IMR-90 (cell line): ENCODE measurements at regions not wholly inside any gene's neighbourhood (a gene's known extent, or its start where the extent isn't known, plus 50 kb on each side); places are given as distances from the start of the nearest gene placed in this dataset.

ENCODE experiments used
- ATAC-seq: fragments of 200-7000 bp; cut with Tn5 transposase; 2 replicates; pipeline ENCODE4 v1.9.1; 2020; ENCODE audit warnings: low read depth, mild to moderate bottlenecking, moderate library complexity
- BruUV-seq: library from RNA; stranded (reverse); fragments of 400-500 nt; replicated peaks from 2 replicates; lab custom pipeline; 2021; lab: Mats Ljungman, UMichigan
- CTCF ChIA-PET: fragments of 300-600 bp; formaldehyde crosslinking; extraction: SDS; loops from one replicate; lab custom pipeline; 2021; ENCODE audit warnings: antibody characterized with exemption; lab: Yijun Ruan, JAX
- POLR2A ChIA-PET: fragments of 300-600 bp; sonication (Branson Sonifier 250); formaldehyde crosslinking; loops from one replicate; lab custom pipeline; 2022; ENCODE audit warnings: antibody characterized with exemption; ENCODE audit not compliant: unreplicated experiment; lab: Charles Lee
- DNase-seq: peaks from one replicate; pipeline ENCODE4 v3.0.0; 2013
- H2AFZ ChIP-seq: replicated peaks from 2 replicates; pipeline ENCODE3; 2013; ENCODE audit warnings: low read length, mild to moderate bottlenecking; ENCODE audit not compliant: poor library complexity
- H2AK5ac ChIP-seq: 2 replicates; pipeline ENCODE4 v1.6.1; 2013; ENCODE audit warnings: low read depth, low read length, inconsistent platforms
- H2AK9ac ChIP-seq: replicated peaks from 2 replicates; pipeline ENCODE3; 2013; ENCODE audit warnings: mild to moderate bottlenecking, low read depth, low read length, moderate library complexity; ENCODE audit not compliant: poor library complexity
- H2BK120ac ChIP-seq: 2 replicates; pipeline ENCODE4 v1.6.1; 2013; ENCODE audit warnings: low read depth, low read length, inconsistent platforms
- H2BK15ac ChIP-seq: 3 replicates; pipeline ENCODE4 v1.6.1; 2013; ENCODE audit warnings: low read depth, low read length, inconsistent platforms
- H2BK20ac ChIP-seq: 2 replicates; pipeline ENCODE4 v1.6.1; 2013; ENCODE audit warnings: low read depth, mild to moderate bottlenecking, inconsistent platforms, low read length, moderate library complexity
- H2BK5ac ChIP-seq: 2 replicates; pipeline ENCODE4 v1.6.1; 2013; ENCODE audit warnings: mild to moderate bottlenecking, low read depth, low read length, inconsistent platforms; ENCODE audit not compliant: poor library complexity, severe bottlenecking
- H3K14ac ChIP-seq: replicated peaks from 2 replicates; pipeline ENCODE4 v1.6.1; 2013; ENCODE audit warnings: low read depth, low read length, inconsistent platforms
- H3K18ac ChIP-seq: 2 replicates; pipeline ENCODE4 v1.6.1; 2013; ENCODE audit warnings: low read depth, low read length, control low read depth
- H3K23ac ChIP-seq: 2 replicates; pipeline ENCODE4 v1.6.1; 2013; ENCODE audit warnings: low read depth, low read length, inconsistent platforms
- H3K27ac ChIP-seq: 2 replicates; pipeline ENCODE4 v1.5.1; 2013; ENCODE audit warnings: mild to moderate bottlenecking, control low read depth, low read length; ENCODE audit not compliant: insufficient read depth
- H3K27me3 ChIP-seq: 2 replicates; pipeline ENCODE4 v1.6.1; 2013; ENCODE audit warnings: low read length; ENCODE audit not compliant: control insufficient read depth, insufficient read depth
- H3K36me3 ChIP-seq: 2 replicates; pipeline ENCODE4 v1.6.1; 2013; ENCODE audit warnings: low read length, mixed read lengths; ENCODE audit not compliant: control insufficient read depth, insufficient read depth
- H3K4ac ChIP-seq: 2 replicates; pipeline ENCODE4 v1.6.1; 2013; ENCODE audit warnings: low read depth, low read length, inconsistent platforms
- H3K4me1 ChIP-seq: 2 replicates; pipeline ENCODE4 v1.6.1; 2013; ENCODE audit warnings: low read length, mixed read lengths; ENCODE audit not compliant: control insufficient read depth, insufficient read depth
- H3K4me2 ChIP-seq: 2 replicates; pipeline ENCODE4 v1.6.1; 2013; ENCODE audit warnings: low read depth, mild to moderate bottlenecking, control low read depth, low read length, moderate library complexity
- H3K4me3 ChIP-seq: 2 replicates; pipeline ENCODE4 v1.5.1; 2013; ENCODE audit warnings: low read depth, mild to moderate bottlenecking, control low read depth, low read length, moderate library complexity; ENCODE audit not compliant: insufficient read depth
- H3K56ac ChIP-seq: 2 replicates; pipeline ENCODE4 v1.6.1; 2013; ENCODE audit warnings: low read length, inconsistent platforms; ENCODE audit not compliant: insufficient read depth; ENCODE audit errors: extremely low read depth
- H3K79me1 ChIP-seq, 2 experiments: 2 replicates each; pipeline ENCODE4 v1.6.1; 2013; ENCODE audit warnings: low read length in 2 of 2, inconsistent platforms in 1 of 2, low read depth in 1 of 2
- H3K9ac ChIP-seq: 2 replicates; pipeline ENCODE4 v1.6.1; 2013; ENCODE audit warnings: low read depth, low read length, control low read depth
- H3K9me1 ChIP-seq: 2 replicates; pipeline ENCODE4 v1.6.1; 2013; ENCODE audit warnings: low read length, inconsistent platforms; ENCODE audit not compliant: insufficient read depth
- H3K9me3 ChIP-seq: 2 replicates; pipeline ENCODE4 v1.6.1; 2013; ENCODE audit warnings: low read length; ENCODE audit not compliant: control insufficient read depth, insufficient read depth
- H4K20me1 ChIP-seq: 2 replicates; pipeline ENCODE4 v1.6.1; 2013; ENCODE audit warnings: low read length, inconsistent platforms; ENCODE audit not compliant: insufficient read depth
- H4K5ac ChIP-seq: 2 replicates; pipeline ENCODE4 v1.6.1; 2013; ENCODE audit warnings: mild to moderate bottlenecking, low read depth, low read length, control low read depth
- H4K8ac ChIP-seq, 2 experiments: 2 replicates each; pipeline ENCODE4 v1.6.1; 2013; ENCODE audit warnings: low read depth in 2 of 2, low read length in 2 of 2, control low read depth in 1 of 2, inconsistent platforms in 1 of 2
- H4K91ac ChIP-seq: 2 replicates; pipeline ENCODE4 v1.6.1; 2013; ENCODE audit warnings: low read depth, low read length, inconsistent platforms; ENCODE audit not compliant: insufficient read depth
- BHLHE40 ChIP-seq: fragments of 150-350 bp; IDR thresholded peaks from 2 replicates; pipeline ENCODE4 v1.6.1; 2016; ENCODE audit warnings: mild to moderate bottlenecking, low read depth, low read length
- CHD1 ChIP-seq: IDR thresholded peaks from 2 replicates; pipeline ENCODE4 v1.6.1; 2012; ENCODE audit warnings: low read depth, low read length, improper control_type of control experiment
- CTCF ChIP-seq: conservative IDR thresholded peaks from 2 replicates; pipeline ENCODE4 v1.5.1; 2012; ENCODE audit warnings: mild to moderate bottlenecking, low read depth, low read length, improper control_type of control experiment
- ELK1 ChIP-seq: fragments of 150-350 bp; IDR thresholded peaks from 2 replicates; pipeline ENCODE4 v1.6.1; 2016; ENCODE audit warnings: low read depth, mild to moderate bottlenecking, low read length, moderate library complexity, borderline replicate concordance
- FOS ChIP-seq: fragments of 150-350 bp; IDR thresholded peaks from 2 replicates; pipeline ENCODE4 v1.6.1; 2016; ENCODE audit warnings: low read depth, low read length
- NFE2L2 ChIP-seq: fragments of 150-350 bp; IDR thresholded peaks from 2 replicates; pipeline ENCODE4 v1.6.1; 2016; ENCODE audit warnings: low read depth, mild to moderate bottlenecking, low read length
- POLR2A ChIP-seq: IDR thresholded peaks from 2 replicates; pipeline ENCODE4 v1.6.1; 2012; ENCODE audit warnings: mild to moderate bottlenecking, low read depth, low read length
- RAD21 ChIP-seq: IDR thresholded peaks from 2 replicates; pipeline ENCODE4 v1.6.1; 2012; ENCODE audit warnings: low read length, improper control_type of control experiment
- RCOR1 ChIP-seq: IDR thresholded peaks from 2 replicates; pipeline ENCODE4 v1.6.1; 2012; ENCODE audit warnings: mild to moderate bottlenecking, low read length, improper control_type of control experiment; ENCODE audit not compliant: insufficient replicate concordance
- RFX5 ChIP-seq: IDR thresholded peaks from 2 replicates; pipeline ENCODE4 v1.8.0; 2012; ENCODE audit warnings: low read depth, mild to moderate bottlenecking, low read length, moderate library complexity
- SMC3 ChIP-seq: fragments of 150-350 bp; IDR thresholded peaks from 2 replicates; pipeline ENCODE4 v1.6.1; 2016; ENCODE audit warnings: low read depth, mild to moderate bottlenecking, antibody characterized with exemption, low read length, moderate library complexity
- USF2 ChIP-seq: fragments of 150-350 bp; IDR thresholded peaks from 2 replicates; pipeline ENCODE4 v1.6.1; 2017; ENCODE audit warnings: mild to moderate bottlenecking, antibody characterized with exemption, low read length, low read depth
- WGBS, 2 experiments: methylation state at CpG; one replicate each; pipeline versions ENCODE4 v1.1.5 to v1.1.7; 2013; ENCODE audit warnings: missing lambda C conversion rate in 2 of 2; ENCODE audit not compliant: insufficient read length in 1 of 2; ENCODE audit errors: extremely low coverage in 2 of 2; 5-methylcytosine and 5-hydroxymethylcytosine counted together
- dilution Hi-C: fragments of 300-500 bp; cut with HindIII; formaldehyde crosslinking; loops from one replicate; pipeline ENCODE4 v1.14.3; 2018; ENCODE audit warnings: low sequenced_read_pairs; ENCODE audit not compliant: unreplicated experiment
- in situ Hi-C: fragments of 300-500 bp; cut with MboI; formaldehyde crosslinking; loops from 3 replicates; pipeline ENCODE4 v1.14.3; 2019; ENCODE audit warnings: low sequenced_read_pairs, inconsistent platforms, mixed read lengths
- intact Hi-C: fragments of 100-400 bp; cut with micrococcal nuclease; formaldehyde crosslinking; loops from 2 replicates; pipeline ENCODE4 v1.10.0; 2022

- Histone ChIP-seq H4K91ac (no peak overlapping the region), H3K9me3 (no peaks in the 10 kb centered on the region), H2BK120ac (no peak overlapping the region), H3K27ac (no peak overlapping the region), H3K27me3 (peaks cover 1% of the 10 kb centered on the region; the same call in 1 of the 2 replicates), H2AFZ (peak overlapping the region; percentile 40), H2AK5ac (peak overlapping the region; percentile 21; the same call in 1 of the 2 replicates), H3K79me1 (no peaks in the 10 kb centered on the region), H3K9ac (no peak overlapping the region), H2BK5ac (no peak overlapping the region), H3K4ac (no peak overlapping the region), H2BK15ac (no peak overlapping the region), H3K4me3 (no peak overlapping the region), H3K9me1 (0 out of 2 replicates have a peak, but pooled peaks cover under 1% of the 10 kb centered on the region), H3K14ac (no peak overlapping the region; the same call in 1 of the 2 replicates), H2AK9ac (no peak overlapping the region), H2BK20ac (no peak overlapping the region), H3K23ac (no peak overlapping the region), H3K4me2 (no peak overlapping the region), H4K5ac (no peak overlapping the region), H3K18ac (no peak overlapping the region), H4K8ac (no peak overlapping the region), H3K4me1 (no peaks in the 10 kb centered on the region), H4K20me1 (no peaks in the 10 kb centered on the region), H3K36me3 (no peaks in the 10 kb centered on the region), H3K56ac (no peak overlapping the region)
- no peak for ATAC-seq
- WGBS, 2 experiments: no CpG with 5 or more reads among the region's 6 CpGs
- no TSS peak for BruUV-seq
- CTCF ChIA-PET: interaction anchor here (1.1 kb wide), 1 partner anchor 17 kb away, joined by 3 read pairs; no protein-coding TSS in a partner anchor
- POLR2A ChIA-PET: no interaction called here
- in situ Hi-C loops (no loop called here), intact Hi-C loops (no loop called here), dilution Hi-C loops (no loop called here)
- no peak for DNase-seq
- TF ChIP-seq CTCF: no peak
- TF ChIP-seq FOS: no peak
- TF ChIP-seq POLR2A: no peak
- TF ChIP-seq RCOR1: no peak
- TF ChIP-seq RFX5: no peak
- TF ChIP-seq BHLHE40: no peak
- TF ChIP-seq ELK1: no peak
- no peak for TF ChIP-seq USF2
- TF ChIP-seq RAD21: no peak
- TF ChIP-seq CHD1: no peak
- TF ChIP-seq SMC3: no peak
- no peak for TF ChIP-seq NFE2L2
Observed at GRCh38 chr3:59442046-59442445, 392.2 kb upstream of the CFAP20DC start.
